ENCODE measurements at regions not wholly inside any gene's neighbourhood (a gene's known extent, or its start where the extent isn't known, plus 50 kb on each side); places are given as distances from the start of the nearest gene placed in this dataset. TPM values are rescaled to one million over a fixed set of nuclear protein-coding genes. Genes with fewer than 3 reads are reported as not detected.

DNA sequence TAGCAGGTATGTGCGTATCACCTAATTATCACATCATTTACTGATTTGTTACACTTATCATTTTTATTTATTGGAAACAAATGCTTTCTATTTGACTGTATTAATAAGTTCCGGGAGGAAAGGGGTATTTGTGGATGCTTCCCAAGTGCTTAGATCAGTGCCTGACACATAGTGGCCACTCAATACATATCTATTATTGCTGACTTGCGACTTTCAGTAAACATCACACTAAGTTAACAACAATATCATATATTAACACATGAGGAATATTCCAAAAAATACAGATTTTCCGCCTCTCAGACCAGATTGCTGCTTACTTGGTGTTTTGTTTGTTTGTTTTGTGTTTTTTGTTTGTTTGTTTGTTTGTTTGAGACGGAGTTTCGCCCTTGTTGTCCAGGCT, 52.6 kb upstream of the ZFP42 start:
- intact Hi-C loops (cut with micrococcal nuclease) = no loop called here
- no peak overlapping the region for H3K27ac ChIP-seq (ENCODE audit: low read length in 2 of 2)
- H3K36me3 ChIP-seq (replicated peaks in 1 of 2; ENCODE audit: control extremely low read depth in 1 of 2, control insufficient read depth in 1 of 2, extremely low read depth in 1 of 2, insufficient read depth in 2 of 2, low read length in 1 of 2) = no peaks in the 10 kb centered on the region
- H3K4me3 Mint-ChIP-seq = no peak overlapping the region
- H3K27me3 Mint-ChIP-seq = no peaks in the 10 kb centered on the region
- H4K20me1 ChIP-seq (ENCODE audit: control insufficient read depth, insufficient read depth, low read length, poor library complexity, severe bottlenecking) = no peaks in the 10 kb centered on the region
- no peaks in the 10 kb centered on the region for H3K27me3 ChIP-seq (replicated peaks in 1 of 4; ENCODE audit: control extremely low read depth in 1 of 4, control insufficient read depth in 3 of 4, insufficient read depth in 4 of 4, low read length in 3 of 4)
- H3K4me2 ChIP-seq (replicated peaks; ENCODE audit: low read depth, low read length, poor library complexity, severe bottlenecking) = no peak overlapping the region
- no peak for TF ChIP-seq EZH2 (IDR thresholded peaks at IDR 0.05; ENCODE audit: borderline replicate concordance, insufficient read depth, low read depth, low read length, poor library complexity, severe bottlenecking)
- TF ChIP-seq, protein P1, sequence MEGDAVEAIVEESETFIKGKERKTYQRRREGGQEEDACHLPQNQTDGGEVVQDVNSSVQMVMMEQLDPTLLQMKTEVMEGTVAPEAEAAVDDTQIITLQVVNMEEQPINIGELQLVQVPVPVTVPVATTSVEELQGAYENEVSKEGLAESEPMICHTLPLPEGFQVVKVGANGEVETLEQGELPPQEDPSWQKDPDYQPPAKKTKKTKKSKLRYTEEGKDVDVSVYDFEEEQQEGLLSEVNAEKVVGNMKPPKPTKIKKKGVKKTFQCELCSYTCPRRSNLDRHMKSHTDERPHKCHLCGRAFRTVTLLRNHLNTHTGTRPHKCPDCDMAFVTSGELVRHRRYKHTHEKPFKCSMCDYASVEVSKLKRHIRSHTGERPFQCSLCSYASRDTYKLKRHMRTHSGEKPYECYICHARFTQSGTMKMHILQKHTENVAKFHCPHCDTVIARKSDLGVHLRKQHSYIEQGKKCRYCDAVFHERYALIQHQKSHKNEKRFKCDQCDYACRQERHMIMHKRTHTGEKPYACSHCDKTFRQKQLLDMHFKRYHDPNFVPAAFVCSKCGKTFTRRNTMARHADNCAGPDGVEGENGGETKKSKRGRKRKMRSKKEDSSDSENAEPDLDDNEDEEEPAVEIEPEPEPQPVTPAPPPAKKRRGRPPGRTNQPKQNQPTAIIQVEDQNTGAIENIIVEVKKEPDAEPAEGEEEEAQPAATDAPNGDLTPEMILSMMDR (IDR thresholded peaks at IDR 0.05) = no peak
- H2AFZ ChIP-seq (ENCODE audit: insufficient read depth, low read depth, low read length, poor library complexity, severe bottlenecking) = no peak overlapping the region
- DNase-seq = no peak
- H3K27ac Mint-ChIP-seq = no peak overlapping the region
- no peaks in the 10 kb centered on the region for H3K4me1 ChIP-seq (ENCODE audit: control insufficient read depth in 2 of 2, insufficient read depth in 2 of 2, low read length in 2 of 2)
- POLR2A ChIA-PET = no interaction called here
- CTCF ChIA-PET = no interaction called here
- no peak overlapping the region for H3K4me3 ChIP-seq (ENCODE audit: control extremely low read depth in 1 of 5, extremely low read depth in 1 of 5, insufficient read depth in 1 of 5, low read depth in 2 of 5, low read length in 4 of 5)
- H3K79me2 ChIP-seq (ENCODE audit: control insufficient read depth, insufficient read depth, low read length) = no peaks in the 10 kb centered on the region
- H3K9me3 Mint-ChIP-seq (ENCODE audit: insufficient read depth) = peaks cover 3% of the 10 kb centered on the region
- no peak for ATAC-seq (ENCODE audit: low read depth)
- WGBS (ENCODE audit: insufficient coverage) = 88% methylated on average over 2 of the region's 6 CpGs
- no peaks in the 10 kb centered on the region for H3K4me1 Mint-ChIP-seq
- peaks cover 0 to 11% (median 0%) of the 10 kb centered on the region in 3 donors for H3K9me3 ChIP-seq (ENCODE audit: control extremely low read depth in 1 of 3, control insufficient read depth in 2 of 3, insufficient read depth in 1 of 3, low read length in 2 of 3)
- no peak overlapping the region for H3K9ac ChIP-seq (ENCODE audit: low read length)

DNA sequence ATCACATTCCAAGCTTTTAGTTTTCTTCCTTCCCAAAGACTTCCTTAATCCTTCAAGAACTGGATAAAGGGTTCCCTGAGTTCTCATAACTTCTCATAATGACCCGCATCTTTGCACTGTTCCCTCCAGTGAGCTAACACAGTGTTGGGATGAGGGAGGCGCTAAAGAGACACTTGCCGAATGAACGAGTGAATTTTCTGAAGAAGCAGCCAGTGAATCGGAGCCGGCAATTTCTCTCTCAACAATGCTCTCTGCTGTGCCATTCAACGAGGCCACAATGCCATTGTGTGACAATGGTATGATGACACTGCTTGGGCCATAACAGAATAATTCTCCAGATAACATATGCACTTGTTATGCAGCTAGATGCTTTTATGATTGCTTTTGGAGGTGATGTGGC, 51.4 kb upstream of the ZFP42 start:
- ChIA-PET CTCF (no interaction called here), POLR2A (no interaction called here)
- no peak for DNase-seq
- no peaks in the 10 kb centered on the region for H3K27me3 Mint-ChIP-seq
- no peak overlapping the region for H3K4me2 ChIP-seq (replicated peaks; ENCODE audit: low read depth, low read length, poor library complexity, severe bottlenecking)
- no peak overlapping the region for H2AFZ ChIP-seq (ENCODE audit: insufficient read depth, low read depth, low read length, poor library complexity, severe bottlenecking)
- TF ChIP-seq, protein P1 (IDR thresholded peaks at IDR 0.05) = no peak
- no peak for TF ChIP-seq EZH2 (IDR thresholded peaks at IDR 0.05; ENCODE audit: borderline replicate concordance, insufficient read depth, low read depth, low read length, poor library complexity, severe bottlenecking)
- WGBS (ENCODE audit: insufficient coverage) = 66% methylated on average over 4 of the region's 7 CpGs
- peaks cover 3% of the 10 kb centered on the region for H3K9me3 Mint-ChIP-seq (ENCODE audit: insufficient read depth)
- H3K27ac ChIP-seq (ENCODE audit: low read length in 2 of 2) = no peak overlapping the region
- H3K27me3 ChIP-seq (replicated peaks in 1 of 4; ENCODE audit: control extremely low read depth in 1 of 4, control insufficient read depth in 3 of 4, insufficient read depth in 4 of 4, low read length in 3 of 4) = no peaks in the 10 kb centered on the region
- no peaks in the 10 kb centered on the region for H3K4me1 Mint-ChIP-seq
- no peak overlapping the region for H3K4me3 Mint-ChIP-seq
- no peak overlapping the region for H3K9ac ChIP-seq (ENCODE audit: low read length)
- no peaks in the 10 kb centered on the region for H4K20me1 ChIP-seq (ENCODE audit: control insufficient read depth, insufficient read depth, low read length, poor library complexity, severe bottlenecking)
- H3K79me2 ChIP-seq (ENCODE audit: control insufficient read depth, insufficient read depth, low read length) = no peaks in the 10 kb centered on the region
- no peaks in the 10 kb centered on the region for H3K36me3 ChIP-seq (replicated peaks in 1 of 2; ENCODE audit: control extremely low read depth in 1 of 2, control insufficient read depth in 1 of 2, extremely low read depth in 1 of 2, insufficient read depth in 2 of 2, low read length in 1 of 2)
- intact Hi-C loops (cut with micrococcal nuclease) = no loop called here
- no peak overlapping the region for H3K27ac Mint-ChIP-seq
- ATAC-seq (ENCODE audit: low read depth) = no peak
- H3K4me3 ChIP-seq (ENCODE audit: control extremely low read depth in 1 of 5, extremely low read depth in 1 of 5, insufficient read depth in 1 of 5, low read depth in 2 of 5, low read length in 4 of 5) = no peak overlapping the region
- no peaks in the 10 kb centered on the region for H3K4me1 ChIP-seq (ENCODE audit: control insufficient read depth in 2 of 2, insufficient read depth in 2 of 2, low read length in 2 of 2)
- H3K9me3 ChIP-seq (ENCODE audit: control extremely low read depth in 1 of 3, control insufficient read depth in 2 of 3, insufficient read depth in 1 of 3, low read length in 2 of 3) = peaks cover 0 to 8% (median 0%) of the 10 kb centered on the region in 3 donors

Small RNAs in the stretch of these regions (small RNA-seq; reads per million reads assigned to genes)
- not detected for gene MRPS36P2 (ENCODE audit: insufficient read length, low read depth, low replicate concordance)

Measured in B cell (primary cell).